ENCODE measurements at regions not wholly inside any gene's neighbourhood (a gene's known extent, or its start where the extent isn't known, plus 50 kb on each side); places are given as distances from the start of the nearest gene placed in this dataset.
A peak's percentile ranks its signal among the peaks of the same experiment; 100 is the strongest.
"Not testable (repeated sequence)": the region's sequence is repeated elsewhere in the genome, so short reads cannot be mapped to it uniquely, and the experiment has no call there.

GRCh38 chr1:104125970-104126369 lies 376.3 kb downstream of the AMY1C start:
- POLR2A ChIA-PET (ENCODE audit: unreplicated experiment) = no interaction called here
- Histone ChIP-seq H3K4me3 (no peak overlapping the region), H3K27ac (no peak overlapping the region), H3K9me3 (ENCODE audit: insufficient read depth, low read depth) (no peaks in the 10 kb centered on the region), H4K20me1 (ENCODE audit: insufficient read depth) (no peaks in the 10 kb centered on the region), H2AFZ (no peak overlapping the region), H3K4me2 (no peak overlapping the region), H3F3A (ENCODE audit: insufficient read depth, low read depth) (no peaks in the 10 kb centered on the region), H3K27me3 (ENCODE audit: insufficient read depth, low read depth) (no peaks in the 10 kb centered on the region), H3K4me1 (replicated peaks; ENCODE audit: insufficient read depth) (no peaks in the 10 kb centered on the region), H3K9me2 (ENCODE audit: insufficient read depth) (no peaks in the 10 kb centered on the region), H3K36me3 (ENCODE audit: low read depth) (no peaks in the 10 kb centered on the region), H3K79me2 (ENCODE audit: low read depth) (no peaks in the 10 kb centered on the region)
- CTCF ChIA-PET = no interaction called here
- no TSS peak for BruUV-seq (replicated peaks)
- no peak for TF ChIP-seq EZH2 (IDR thresholded peaks at IDR 0.05; ENCODE audit: low read depth)
- no peak for TF ChIP-seq CTCF (conservative IDR thresholded peaks at IDR 0.05)
- no peak for DNase-seq
- intact Hi-C loops (cut with micrococcal nuclease; ENCODE audit: unreplicated experiment) = no loop called here

GRCh38 chr1:104132382-104132973 lies 382.8 kb downstream of the AMY1C start:
- Histone ChIP-seq H3F3A (ENCODE audit: insufficient read depth, low read depth) (no peaks in the 10 kb centered on the region), H3K4me1 (replicated peaks; ENCODE audit: insufficient read depth) (no peaks in the 10 kb centered on the region), H3K4me3 (no peak overlapping the region), H3K9me2 (ENCODE audit: insufficient read depth) (no peaks in the 10 kb centered on the region), H3K79me2 (ENCODE audit: low read depth) (no peaks in the 10 kb centered on the region), H2AFZ (no peak overlapping the region), H3K4me2 (no peak overlapping the region), H3K27me3 (ENCODE audit: insufficient read depth, low read depth) (no peaks in the 10 kb centered on the region), H3K36me3 (ENCODE audit: low read depth) (no peaks in the 10 kb centered on the region), H3K27ac (no peak overlapping the region), H4K20me1 (ENCODE audit: insufficient read depth) (no peaks in the 10 kb centered on the region), H3K9me3 (ENCODE audit: insufficient read depth, low read depth) (no peaks in the 10 kb centered on the region)
- TF ChIP-seq CTCF (conservative IDR thresholded peaks at IDR 0.05) (peak; percentile 82), EZH2 (IDR thresholded peaks at IDR 0.05; ENCODE audit: low read depth) (no peak)
- intact Hi-C loops (cut with micrococcal nuclease; ENCODE audit: unreplicated experiment) = loop anchor here (1.0 kb wide), 1 partner anchor 184 kb away; no protein-coding TSS in a partner anchor
- ChIA-PET POLR2A (ENCODE audit: unreplicated experiment) (no interaction called here), CTCF (no interaction called here)
- DNase-seq = peak in 1 of 2 experiments; percentile 45
- no TSS peak for BruUV-seq (replicated peaks)

GRCh38 chr1:104135036-104135435 lies 385.3 kb downstream of the AMY1C start:
- H2AFZ ChIP-seq; CTCF ChIA-PET; H3K4me1 ChIP-seq (replicated peaks; ENCODE audit: insufficient read depth); BruUV-seq (replicated peaks); H3K27ac ChIP-seq; H3K9me3 ChIP-seq (ENCODE audit: insufficient read depth, low read depth); DNase-seq; H3K9me2 ChIP-seq (ENCODE audit: insufficient read depth); intact Hi-C loops (cut with micrococcal nuclease; ENCODE audit: unreplicated experiment); H3K4me3 ChIP-seq; H3F3A ChIP-seq (ENCODE audit: insufficient read depth, low read depth); H3K27me3 ChIP-seq (ENCODE audit: insufficient read depth, low read depth); H4K20me1 ChIP-seq (ENCODE audit: insufficient read depth); H3K36me3 ChIP-seq (ENCODE audit: low read depth); H3K79me2 ChIP-seq (ENCODE audit: low read depth); POLR2A ChIA-PET (ENCODE audit: unreplicated experiment); H3K4me2 ChIP-seq: not testable (repeated sequence)

- CTCF ChIA-PET = no interaction called here
- BruUV-seq (replicated peaks) = no TSS peak
- Histone ChIP-seq H3K4me3 (no peak overlapping the region), H3K36me3 (ENCODE audit: low read depth) (no peaks in the 10 kb centered on the region), H3K4me1 (replicated peaks; ENCODE audit: insufficient read depth) (no peaks in the 10 kb centered on the region), H3K9me2 (ENCODE audit: insufficient read depth) (no peaks in the 10 kb centered on the region), H3K27ac (no peak overlapping the region), H3F3A (ENCODE audit: insufficient read depth, low read depth) (no peaks in the 10 kb centered on the region), H4K20me1 (ENCODE audit: insufficient read depth) (no peaks in the 10 kb centered on the region), H3K79me2 (ENCODE audit: low read depth) (no peaks in the 10 kb centered on the region), H2AFZ (no peak overlapping the region), H3K9me3 (ENCODE audit: insufficient read depth, low read depth) (no peaks in the 10 kb centered on the region), H3K4me2 (no peak overlapping the region), H3K27me3 (ENCODE audit: insufficient read depth, low read depth) (no peaks in the 10 kb centered on the region)
- POLR2A ChIA-PET (ENCODE audit: unreplicated experiment) = no interaction called here
- no peak for DNase-seq
- intact Hi-C loops (cut with micrococcal nuclease; ENCODE audit: unreplicated experiment) = no loop called here
- no peak for TF ChIP-seq EZH2 (IDR thresholded peaks at IDR 0.05; ENCODE audit: low read depth)
- no peak for TF ChIP-seq CTCF (conservative IDR thresholded peaks at IDR 0.05)
Measured at GRCh38 chr1:104136621-104137020, 386.9 kb downstream of the AMY1C start.

All from PC-9 (cell line).